ENCODE measurements at regions not wholly inside any gene's neighbourhood (a gene's known extent, or its start where the extent isn't known, plus 50 kb on each side); places are given as distances from the start of the nearest gene placed in this dataset.
"Not testable (repeated sequence)": the region's sequence is repeated elsewhere in the genome, so short reads cannot be mapped to it uniquely, and the experiment has no call there.

- not testable (repeated sequence) for DNase-seq
These were observed 1739.6 kb downstream of the ARAP2 start for GRCh38 chr4:34504731-34505130.

GRCh38 chr4:34506511-34507092, 1737.7 kb downstream of the ARAP2 start:
- DNase-seq, result not testable (repeated sequence)

GRCh38 chr4:34512616-34513015, 1731.7 kb downstream of the ARAP2 start:
- DNase-seq, result no peak

- DNase-seq, result no peak
These were observed 1727.8 kb downstream of the ARAP2 start for GRCh38 chr4:34516524-34516923.

GRCh38 chr4:34534916-34535315, 1709.4 kb downstream of the ARAP2 start:
- DNase-seq, result no peak

GRCh38 chr4:34566091-34566490, 1678.2 kb downstream of the ARAP2 start:
- DNase-seq, result no peak

- no peak for DNase-seq
These were observed 1672.3 kb downstream of the ARAP2 start for GRCh38 chr4:34572026-34572425.

- no peak for DNase-seq
These were observed 1629.0 kb downstream of the ARAP2 start for GRCh38 chr4:34615315-34615714.

- no peak for DNase-seq
These were observed 1624.7 kb downstream of the ARAP2 start for GRCh38 chr4:34619531-34620162.

- DNase-seq, result no peak
These were observed 1615.8 kb downstream of the ARAP2 start for GRCh38 chr4:34628471-34628870.

GRCh38 chr4:34629451-34629850, 1614.9 kb downstream of the ARAP2 start:
- no peak for DNase-seq

GRCh38 chr4:34633241-34633640, 1611.1 kb downstream of the ARAP2 start:
- DNase-seq, result no peak

GRCh38 chr4:34636623-34637022, 1607.7 kb downstream of the ARAP2 start:
- no peak for DNase-seq

- DNase-seq, result no peak
These were observed 1600.8 kb downstream of the ARAP2 start for GRCh38 chr4:34643476-34643875.

- DNase-seq, result no peak
These were observed 1599.7 kb downstream of the ARAP2 start for GRCh38 chr4:34644579-34645115.

- DNase-seq, result no peak
These were observed 1594.6 kb downstream of the ARAP2 start for GRCh38 chr4:34649716-34650115.

GRCh38 chr4:34664051-34664450, 1580.3 kb downstream of the ARAP2 start:
- no peak for DNase-seq

- DNase-seq, result no peak
These were observed 1567.9 kb downstream of the ARAP2 start for GRCh38 chr4:34676400-34676799.

GRCh38 chr4:34678431-34678830, 1565.9 kb downstream of the ARAP2 start:
- no peak for DNase-seq

- DNase-seq, result no peak
These were observed 1565.1 kb downstream of the ARAP2 start for GRCh38 chr4:34679228-34679627.

GRCh38 chr4:34709564-34709963, 1534.8 kb downstream of the ARAP2 start:
- DNase-seq, result no peak

- DNase-seq, result no peak
These were observed 1525.6 kb downstream of the ARAP2 start for GRCh38 chr4:34718576-34719245.

- no peak for DNase-seq
These were observed 1523.7 kb downstream of the ARAP2 start for GRCh38 chr4:34720571-34720970.
